IMR-90 (cell line): ENCODE measurements at regions not wholly inside any gene's neighbourhood (a gene's known extent, or its start where the extent isn't known, plus 50 kb on each side); places are given as distances from the start of the nearest gene placed in this dataset.

Experiments used
- ATAC-seq: fragments of 200-7000 bp; cut with Tn5 transposase; 2 replicates; pipeline ENCODE4 v1.9.1; 2020; ENCODE audit warnings: low read depth, mild to moderate bottlenecking, moderate library complexity
- BruUV-seq: library from RNA; stranded (reverse); fragments of 400-500 nt; replicated peaks from 2 replicates; lab custom pipeline; 2021; lab: Mats Ljungman, UMichigan
- CTCF ChIA-PET: fragments of 300-600 bp; formaldehyde crosslinking; extraction: SDS; loops from one replicate; lab custom pipeline; 2021; ENCODE audit warnings: antibody characterized with exemption; lab: Yijun Ruan, JAX
- POLR2A ChIA-PET: fragments of 300-600 bp; sonication (Branson Sonifier 250); formaldehyde crosslinking; loops from one replicate; lab custom pipeline; 2022; ENCODE audit warnings: antibody characterized with exemption; ENCODE audit not compliant: unreplicated experiment; lab: Charles Lee
- DNase-seq: peaks from one replicate; pipeline ENCODE4 v3.0.0; 2013
- H2AFZ ChIP-seq: replicated peaks from 2 replicates; pipeline ENCODE3; 2013; ENCODE audit warnings: low read length, mild to moderate bottlenecking; ENCODE audit not compliant: poor library complexity
- H2AK5ac ChIP-seq: 2 replicates; pipeline ENCODE4 v1.6.1; 2013; ENCODE audit warnings: low read depth, low read length, inconsistent platforms
- H2AK9ac ChIP-seq: replicated peaks from 2 replicates; pipeline ENCODE3; 2013; ENCODE audit warnings: mild to moderate bottlenecking, low read depth, low read length, moderate library complexity; ENCODE audit not compliant: poor library complexity
- H2BK120ac ChIP-seq: 2 replicates; pipeline ENCODE4 v1.6.1; 2013; ENCODE audit warnings: low read depth, low read length, inconsistent platforms
- H2BK15ac ChIP-seq: 3 replicates; pipeline ENCODE4 v1.6.1; 2013; ENCODE audit warnings: low read depth, low read length, inconsistent platforms
- H2BK20ac ChIP-seq: 2 replicates; pipeline ENCODE4 v1.6.1; 2013; ENCODE audit warnings: low read depth, mild to moderate bottlenecking, inconsistent platforms, low read length, moderate library complexity
- H2BK5ac ChIP-seq: 2 replicates; pipeline ENCODE4 v1.6.1; 2013; ENCODE audit warnings: mild to moderate bottlenecking, low read depth, low read length, inconsistent platforms; ENCODE audit not compliant: poor library complexity, severe bottlenecking
- H3K14ac ChIP-seq: replicated peaks from 2 replicates; pipeline ENCODE4 v1.6.1; 2013; ENCODE audit warnings: low read depth, low read length, inconsistent platforms
- H3K18ac ChIP-seq: 2 replicates; pipeline ENCODE4 v1.6.1; 2013; ENCODE audit warnings: low read depth, low read length, control low read depth
- H3K23ac ChIP-seq: 2 replicates; pipeline ENCODE4 v1.6.1; 2013; ENCODE audit warnings: low read depth, low read length, inconsistent platforms
- H3K27ac ChIP-seq: 2 replicates; pipeline ENCODE4 v1.5.1; 2013; ENCODE audit warnings: mild to moderate bottlenecking, control low read depth, low read length; ENCODE audit not compliant: insufficient read depth
- H3K27me3 ChIP-seq: 2 replicates; pipeline ENCODE4 v1.6.1; 2013; ENCODE audit warnings: low read length; ENCODE audit not compliant: control insufficient read depth, insufficient read depth
- H3K36me3 ChIP-seq: 2 replicates; pipeline ENCODE4 v1.6.1; 2013; ENCODE audit warnings: low read length, mixed read lengths; ENCODE audit not compliant: control insufficient read depth, insufficient read depth
- H3K4ac ChIP-seq: 2 replicates; pipeline ENCODE4 v1.6.1; 2013; ENCODE audit warnings: low read depth, low read length, inconsistent platforms
- H3K4me1 ChIP-seq: 2 replicates; pipeline ENCODE4 v1.6.1; 2013; ENCODE audit warnings: low read length, mixed read lengths; ENCODE audit not compliant: control insufficient read depth, insufficient read depth
- H3K4me2 ChIP-seq: 2 replicates; pipeline ENCODE4 v1.6.1; 2013; ENCODE audit warnings: low read depth, mild to moderate bottlenecking, control low read depth, low read length, moderate library complexity
- H3K4me3 ChIP-seq: 2 replicates; pipeline ENCODE4 v1.5.1; 2013; ENCODE audit warnings: low read depth, mild to moderate bottlenecking, control low read depth, low read length, moderate library complexity; ENCODE audit not compliant: insufficient read depth
- H3K56ac ChIP-seq: 2 replicates; pipeline ENCODE4 v1.6.1; 2013; ENCODE audit warnings: low read length, inconsistent platforms; ENCODE audit not compliant: insufficient read depth; ENCODE audit errors: extremely low read depth
- H3K79me1 ChIP-seq, 2 experiments: 2 replicates each; pipeline ENCODE4 v1.6.1; 2013; ENCODE audit warnings: low read length in 2 of 2, inconsistent platforms in 1 of 2, low read depth in 1 of 2
- H3K9ac ChIP-seq: 2 replicates; pipeline ENCODE4 v1.6.1; 2013; ENCODE audit warnings: low read depth, low read length, control low read depth
- H3K9me1 ChIP-seq: 2 replicates; pipeline ENCODE4 v1.6.1; 2013; ENCODE audit warnings: low read length, inconsistent platforms; ENCODE audit not compliant: insufficient read depth
- H3K9me3 ChIP-seq: 2 replicates; pipeline ENCODE4 v1.6.1; 2013; ENCODE audit warnings: low read length; ENCODE audit not compliant: control insufficient read depth, insufficient read depth
- H4K20me1 ChIP-seq: 2 replicates; pipeline ENCODE4 v1.6.1; 2013; ENCODE audit warnings: low read length, inconsistent platforms; ENCODE audit not compliant: insufficient read depth
- H4K5ac ChIP-seq: 2 replicates; pipeline ENCODE4 v1.6.1; 2013; ENCODE audit warnings: mild to moderate bottlenecking, low read depth, low read length, control low read depth
- H4K8ac ChIP-seq, 2 experiments: 2 replicates each; pipeline ENCODE4 v1.6.1; 2013; ENCODE audit warnings: low read depth in 2 of 2, low read length in 2 of 2, control low read depth in 1 of 2, inconsistent platforms in 1 of 2
- H4K91ac ChIP-seq: 2 replicates; pipeline ENCODE4 v1.6.1; 2013; ENCODE audit warnings: low read depth, low read length, inconsistent platforms; ENCODE audit not compliant: insufficient read depth
- BHLHE40 ChIP-seq: fragments of 150-350 bp; IDR thresholded peaks from 2 replicates; pipeline ENCODE4 v1.6.1; 2016; ENCODE audit warnings: mild to moderate bottlenecking, low read depth, low read length
- CEBPB ChIP-seq: IDR thresholded peaks from 2 replicates; pipeline ENCODE4 v1.6.1; 2012; ENCODE audit warnings: low read depth, low read length, improper control_type of control experiment
- FOS ChIP-seq: fragments of 150-350 bp; IDR thresholded peaks from 2 replicates; pipeline ENCODE4 v1.6.1; 2016; ENCODE audit warnings: low read depth, low read length
- WGBS, 2 experiments: methylation state at CpG; one replicate each; pipeline versions ENCODE4 v1.1.5 to v1.1.7; 2013; ENCODE audit warnings: missing lambda C conversion rate in 2 of 2; ENCODE audit not compliant: insufficient read length in 1 of 2; ENCODE audit errors: extremely low coverage in 2 of 2; 5-methylcytosine and 5-hydroxymethylcytosine counted together
- dilution Hi-C: fragments of 300-500 bp; cut with HindIII; formaldehyde crosslinking; loops from one replicate; pipeline ENCODE4 v1.14.3; 2018; ENCODE audit warnings: low sequenced_read_pairs; ENCODE audit not compliant: unreplicated experiment
- in situ Hi-C: fragments of 300-500 bp; cut with MboI; formaldehyde crosslinking; loops from 3 replicates; pipeline ENCODE4 v1.14.3; 2019; ENCODE audit warnings: low sequenced_read_pairs, inconsistent platforms, mixed read lengths
- intact Hi-C: fragments of 100-400 bp; cut with micrococcal nuclease; formaldehyde crosslinking; loops from 2 replicates; pipeline ENCODE4 v1.10.0; 2022
- TF ChIP-seq, protein P1 (sequence below): conservative IDR thresholded peaks from 2 replicates; pipeline ENCODE4 v1.5.1; 2012; ENCODE audit warnings: mild to moderate bottlenecking, low read depth, low read length, improper control_type of control experiment

DNA sequence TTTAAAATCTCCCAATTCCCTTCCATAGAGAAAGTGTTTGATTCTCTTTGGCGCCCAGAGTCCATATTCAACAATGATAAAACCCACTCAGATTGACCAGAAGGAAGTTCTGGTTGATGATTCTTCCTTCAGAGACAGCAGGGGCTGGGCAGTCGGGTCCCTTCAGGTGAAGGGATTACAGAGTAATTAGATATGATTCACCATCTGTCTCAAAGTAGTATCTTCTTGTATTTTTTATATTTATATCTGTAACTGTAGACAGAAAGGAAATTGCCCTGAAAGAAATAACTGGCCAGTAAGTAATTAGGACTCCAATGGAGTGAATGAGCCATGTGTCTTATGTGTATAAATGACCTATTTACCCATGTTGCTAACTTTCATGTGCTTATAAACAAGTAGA is 156.0 kb downstream of the PLCE1 start:
- BruUV-seq: no TSS peak
- no peaks in the 10 kb centered on the region for H4K20me1 ChIP-seq
- no peak overlapping the region for H3K27ac ChIP-seq
- no peak overlapping the region for H3K4me2 ChIP-seq
- no peak overlapping the region for H3K23ac ChIP-seq
- no peaks in the 10 kb centered on the region for H3K9me1 ChIP-seq
- ATAC-seq (no peak), DNase-seq (no peak)
- WGBS, 2 experiments: no CpG with 5 or more reads among the region's 2 CpGs
- no peak overlapping the region for H2BK120ac ChIP-seq
- no peaks in the 10 kb centered on the region for H3K9me3 ChIP-seq
- TF ChIP-seq BHLHE40: no peak
- TF ChIP-seq FOS: no peak
- TF ChIP-seq CEBPB: no peak
- TF ChIP-seq, protein P1, sequence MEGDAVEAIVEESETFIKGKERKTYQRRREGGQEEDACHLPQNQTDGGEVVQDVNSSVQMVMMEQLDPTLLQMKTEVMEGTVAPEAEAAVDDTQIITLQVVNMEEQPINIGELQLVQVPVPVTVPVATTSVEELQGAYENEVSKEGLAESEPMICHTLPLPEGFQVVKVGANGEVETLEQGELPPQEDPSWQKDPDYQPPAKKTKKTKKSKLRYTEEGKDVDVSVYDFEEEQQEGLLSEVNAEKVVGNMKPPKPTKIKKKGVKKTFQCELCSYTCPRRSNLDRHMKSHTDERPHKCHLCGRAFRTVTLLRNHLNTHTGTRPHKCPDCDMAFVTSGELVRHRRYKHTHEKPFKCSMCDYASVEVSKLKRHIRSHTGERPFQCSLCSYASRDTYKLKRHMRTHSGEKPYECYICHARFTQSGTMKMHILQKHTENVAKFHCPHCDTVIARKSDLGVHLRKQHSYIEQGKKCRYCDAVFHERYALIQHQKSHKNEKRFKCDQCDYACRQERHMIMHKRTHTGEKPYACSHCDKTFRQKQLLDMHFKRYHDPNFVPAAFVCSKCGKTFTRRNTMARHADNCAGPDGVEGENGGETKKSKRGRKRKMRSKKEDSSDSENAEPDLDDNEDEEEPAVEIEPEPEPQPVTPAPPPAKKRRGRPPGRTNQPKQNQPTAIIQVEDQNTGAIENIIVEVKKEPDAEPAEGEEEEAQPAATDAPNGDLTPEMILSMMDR: no peak
- no peak overlapping the region for H3K4me3 ChIP-seq
- intact Hi-C loops (no loop called here), in situ Hi-C loops (no loop called here), dilution Hi-C loops (no loop called here)
- H3K9ac ChIP-seq: no peak overlapping the region
- H4K5ac ChIP-seq: no peak overlapping the region
- no peak overlapping the region for H3K18ac ChIP-seq
- CTCF ChIA-PET: interaction anchor here (1.5 kb wide), 1 partner anchor 170 kb away, joined by 3 read pairs; no protein-coding TSS in a partner anchor
- H3K79me1 ChIP-seq: no peaks in the 10 kb centered on the region
- H2BK15ac ChIP-seq: no peak overlapping the region
- H2AFZ ChIP-seq: no peak overlapping the region
- POLR2A ChIA-PET: no interaction called here
- no peak overlapping the region for H2AK9ac ChIP-seq
- H3K56ac ChIP-seq: no peak overlapping the region
- no peak overlapping the region for H3K4ac ChIP-seq
- no peak overlapping the region for H2AK5ac ChIP-seq
- no peak overlapping the region for H4K8ac ChIP-seq
- no peak overlapping the region for H4K91ac ChIP-seq
- H3K14ac ChIP-seq: no peak overlapping the region
- peaks cover 2% of the 10 kb centered on the region; the same call in 1 of the 2 replicates for H3K27me3 ChIP-seq
- H3K4me1 ChIP-seq: no peaks in the 10 kb centered on the region
- no peak overlapping the region for H2BK20ac ChIP-seq
- no peak overlapping the region for H2BK5ac ChIP-seq
- no peaks in the 10 kb centered on the region for H3K36me3 ChIP-seq
